ENCODE measurements at regions not wholly inside any gene's neighbourhood (a gene's known extent, or its start where the extent isn't known, plus 50 kb on each side); places are given as distances from the start of the nearest gene placed in this dataset.

DNA sequence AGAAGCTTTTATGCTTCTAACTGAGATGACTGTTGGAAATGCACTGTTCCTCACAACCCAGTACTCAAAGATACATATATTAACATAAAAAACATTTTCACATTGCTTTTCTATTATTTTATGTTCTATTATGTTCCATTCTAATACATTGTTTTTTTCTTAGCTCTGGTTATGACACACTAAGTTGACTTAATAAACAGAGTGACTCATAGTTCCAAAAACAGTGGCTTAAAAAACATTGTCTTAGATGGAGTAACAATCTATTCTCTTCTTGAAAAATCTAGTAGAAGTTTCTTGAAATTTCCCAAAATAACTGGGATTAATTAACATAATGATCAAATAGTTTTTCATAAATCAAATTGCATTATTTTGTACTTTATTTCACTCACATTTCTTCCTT is 328.2 kb upstream of the LRATD1 start (continued):
- TF ChIP-seq, protein P1, sequence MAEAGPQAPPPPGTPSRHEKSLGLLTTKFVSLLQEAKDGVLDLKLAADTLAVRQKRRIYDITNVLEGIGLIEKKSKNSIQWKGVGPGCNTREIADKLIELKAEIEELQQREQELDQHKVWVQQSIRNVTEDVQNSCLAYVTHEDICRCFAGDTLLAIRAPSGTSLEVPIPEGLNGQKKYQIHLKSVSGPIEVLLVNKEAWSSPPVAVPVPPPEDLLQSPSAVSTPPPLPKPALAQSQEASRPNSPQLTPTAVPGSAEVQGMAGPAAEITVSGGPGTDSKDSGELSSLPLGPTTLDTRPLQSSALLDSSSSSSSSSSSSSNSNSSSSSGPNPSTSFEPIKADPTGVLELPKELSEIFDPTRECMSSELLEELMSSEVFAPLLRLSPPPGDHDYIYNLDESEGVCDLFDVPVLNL (CRISPR knock-in tag; IDR thresholded peaks at IDR 0.05; ENCODE audit: low read depth), result no peak
- TF ChIP-seq ZNF696 (CRISPR knock-in tag; conservative IDR thresholded peaks at IDR 0.05) (no peak), MTF1 (CRISPR knock-in tag; IDR thresholded peaks at IDR 0.05; ENCODE audit: borderline replicate concordance) (no peak), RBM14 (IDR thresholded peaks at IDR 0.05; ENCODE audit: borderline replicate concordance, insufficient read depth, low read depth, low read length) (no peak), WHSC1 (IDR thresholded peaks at IDR 0.05; ENCODE audit: low read length) (no peak), NCOA2 (IDR thresholded peaks at IDR 0.05; ENCODE audit: partially characterized antibody in 2 of 2) (no peak), ZNF583 (CRISPR knock-in tag; IDR thresholded peaks at IDR 0.05) (no peak)
- TF ChIP-seq, protein P2, sequence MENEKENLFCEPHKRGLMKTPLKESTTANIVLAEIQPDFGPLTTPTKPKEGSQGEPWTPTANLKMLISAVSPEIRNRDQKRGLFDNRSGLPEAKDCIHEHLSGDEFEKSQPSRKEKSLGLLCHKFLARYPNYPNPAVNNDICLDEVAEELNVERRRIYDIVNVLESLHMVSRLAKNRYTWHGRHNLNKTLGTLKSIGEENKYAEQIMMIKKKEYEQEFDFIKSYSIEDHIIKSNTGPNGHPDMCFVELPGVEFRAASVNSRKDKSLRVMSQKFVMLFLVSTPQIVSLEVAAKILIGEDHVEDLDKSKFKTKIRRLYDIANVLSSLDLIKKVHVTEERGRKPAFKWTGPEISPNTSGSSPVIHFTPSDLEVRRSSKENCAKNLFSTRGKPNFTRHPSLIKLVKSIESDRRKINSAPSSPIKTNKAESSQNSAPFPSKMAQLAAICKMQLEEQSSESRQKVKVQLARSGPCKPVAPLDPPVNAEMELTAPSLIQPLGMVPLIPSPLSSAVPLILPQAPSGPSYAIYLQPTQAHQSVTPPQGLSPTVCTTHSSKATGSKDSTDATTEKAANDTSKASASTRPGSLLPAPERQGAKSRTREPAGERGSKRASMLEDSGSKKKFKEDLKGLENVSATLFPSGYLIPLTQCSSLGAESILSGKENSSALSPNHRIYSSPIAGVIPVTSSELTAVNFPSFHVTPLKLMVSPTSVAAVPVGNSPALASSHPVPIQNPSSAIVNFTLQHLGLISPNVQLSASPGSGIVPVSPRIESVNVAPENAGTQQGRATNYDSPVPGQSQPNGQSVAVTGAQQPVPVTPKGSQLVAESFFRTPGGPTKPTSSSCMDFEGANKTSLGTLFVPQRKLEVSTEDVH (IDR thresholded peaks at IDR 0.05; ENCODE audit: low read depth, partially characterized antibody), result no peak
